GM12873 (cell line): ENCODE measurements at regions not wholly inside any gene's neighbourhood (a gene's known extent, or its start where the extent isn't known, plus 50 kb on each side); places are given as distances from the start of the nearest gene placed in this dataset.

ENCODE experiments used
- CTCF ChIP-seq: IDR thresholded peaks from 2 replicates; pipeline ENCODE4 v1.5.1; 2012; ENCODE audit warnings: low read depth, mild to moderate bottlenecking, moderate library complexity, low read length, control low read depth; ENCODE audit not compliant: insufficient read depth; ENCODE audit errors: missing control alignments

GRCh38 chr22:49334976-49335375 lies 492.7 kb downstream of the BRD1 start:
- TF ChIP-seq CTCF, result no peak

GRCh38 chr22:49334449-49334789 lies 493.3 kb downstream of the BRD1 start:
- TF ChIP-seq CTCF, result no peak

- TF ChIP-seq CTCF, result no peak
Observed at GRCh38 chr22:49333206-49333605, 494.5 kb downstream of the BRD1 start.

GRCh38 chr22:49332691-49333090 lies 495.0 kb downstream of the BRD1 start:
- TF ChIP-seq CTCF, result no peak

GRCh38 chr22:49331878-49332277 lies 495.8 kb downstream of the BRD1 start:
- no peak for TF ChIP-seq CTCF

- no peak for TF ChIP-seq CTCF
Observed at GRCh38 chr22:49331223-49331815, 496.4 kb downstream of the BRD1 start.

- no peak for TF ChIP-seq CTCF
Observed at GRCh38 chr22:49330421-49331222, 497.1 kb downstream of the BRD1 start.
